Loucy (cell line): ENCODE measurements at regions not wholly inside any gene's neighbourhood (a gene's known extent, or its start where the extent isn't known, plus 50 kb on each side); places are given as distances from the start of the nearest gene placed in this dataset.

ENCODE experiments used
- H2AFZ ChIP-seq: fragments of 200-600 bp; sonication (generic); 2 replicates; pipeline ENCODE4 v1.6.0; 2016; ENCODE audit warnings: antibody characterized with exemption, mild to moderate bottlenecking, low read length, moderate library complexity
- H3F3A ChIP-seq: fragments of 200-600 bp; 2 replicates; pipeline ENCODE4 v1.6.0; 2016; ENCODE audit warnings: antibody characterized with exemption, low read depth, mild to moderate bottlenecking
- H3K27me3 ChIP-seq: fragments of 200-600 bp; sonication (generic); 2 replicates; pipeline ENCODE4 v1.6.1; 2014; ENCODE audit warnings: low read length, mild to moderate bottlenecking; ENCODE audit not compliant: insufficient read depth, poor library complexity, severe bottlenecking
- H3K36me3 ChIP-seq: fragments of 200-600 bp; sonication (generic); 2 replicates; pipeline ENCODE4 v1.6.1; 2016; ENCODE audit warnings: low read length; ENCODE audit not compliant: insufficient read depth
- H3K4me1 ChIP-seq: fragments of 200-600 bp; sonication (generic); 2 replicates; pipeline ENCODE4 v1.5.1; 2014; ENCODE audit warnings: low read length, mild to moderate bottlenecking; ENCODE audit not compliant: insufficient read depth, poor library complexity, severe bottlenecking
- H3K4me2 ChIP-seq: fragments of 200-600 bp; sonication (generic); 2 replicates; pipeline ENCODE4 v1.6.0; 2014; ENCODE audit warnings: antibody characterized with exemption, low read length, low read depth, mild to moderate bottlenecking; ENCODE audit not compliant: poor library complexity, severe bottlenecking
- H3K4me3 ChIP-seq: fragments of 200-600 bp; sonication (generic); 2 replicates; pipeline ENCODE4 v1.5.1; 2014; ENCODE audit warnings: low read length, mild to moderate bottlenecking, mixed read lengths; ENCODE audit not compliant: poor library complexity, severe bottlenecking
- H3K79me2 ChIP-seq: fragments of 200-600 bp; sonication (generic); 2 replicates; pipeline ENCODE4 v1.6.1; 2014; ENCODE audit warnings: low read length; ENCODE audit not compliant: insufficient read depth
- H3K9ac ChIP-seq: fragments of 200-600 bp; sonication (generic); 2 replicates; pipeline ENCODE4 v1.6.0; 2014; ENCODE audit warnings: mild to moderate bottlenecking, low read depth, low read length, moderate library complexity; ENCODE audit not compliant: poor library complexity, severe bottlenecking
- H3K9me2 ChIP-seq: fragments of 200-600 bp; sonication (generic); replicated peaks from 2 replicates; pipeline ENCODE4 v1.6.1; 2016; ENCODE audit warnings: low read depth, low read length, mixed read lengths
- H3K9me3 ChIP-seq: fragments of 200-600 bp; sonication (generic); 2 replicates; pipeline ENCODE4 v1.6.1; 2014; ENCODE audit warnings: mild to moderate bottlenecking, antibody characterized with exemption, low read length, low read depth; ENCODE audit not compliant: insufficient read depth
- H4K20me1 ChIP-seq: fragments of 200-600 bp; sonication (generic); 2 replicates; pipeline ENCODE4 v1.6.0; 2014; ENCODE audit warnings: antibody characterized with exemption, low read length, mild to moderate bottlenecking; ENCODE audit not compliant: insufficient read depth, poor library complexity, severe bottlenecking
- EZH2phosphoT487 ChIP-seq: fragments of 200-600 bp; IDR thresholded peaks from 2 replicates; pipeline ENCODE4 v1.6.1; 2018; ENCODE audit warnings: antibody characterized with exemption, mild to moderate bottlenecking, moderate library complexity, borderline replicate concordance
- TF ChIP-seq, protein P1 (sequence below): fragments of 200-600 bp; sonication (generic); conservative IDR thresholded peaks from 2 replicates; pipeline ENCODE4 v1.5.1; 2014; ENCODE audit warnings: mild to moderate bottlenecking, antibody characterized with exemption, low read length

DNA sequence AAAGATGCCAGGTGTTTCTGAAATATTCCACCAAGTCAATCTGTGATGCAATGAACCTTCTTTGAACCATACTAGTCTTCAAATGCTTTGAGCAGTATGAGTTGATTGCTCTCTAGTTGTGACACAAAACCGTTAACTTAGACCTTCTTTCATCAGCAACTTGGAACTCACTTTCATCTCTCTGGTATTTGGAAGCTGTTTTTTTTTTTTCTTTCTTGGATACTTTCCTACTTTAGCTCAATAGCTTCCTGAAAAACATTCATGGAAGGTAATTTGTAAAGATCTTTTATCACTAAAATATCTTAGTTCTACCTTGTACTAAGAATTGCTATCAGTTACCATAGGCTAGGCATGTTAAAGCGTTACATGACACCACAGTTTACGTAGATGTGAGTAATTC, 1071.9 kb upstream of the CHAC2 start:
- H2AFZ ChIP-seq = no peak overlapping the region
- H3F3A ChIP-seq = no peaks in the 10 kb centered on the region
- H3K9me2 ChIP-seq = no peaks in the 10 kb centered on the region
- no peaks in the 10 kb centered on the region for H3K36me3 ChIP-seq
- H3K9me3 ChIP-seq = no peaks in the 10 kb centered on the region
- TF ChIP-seq, protein P1, sequence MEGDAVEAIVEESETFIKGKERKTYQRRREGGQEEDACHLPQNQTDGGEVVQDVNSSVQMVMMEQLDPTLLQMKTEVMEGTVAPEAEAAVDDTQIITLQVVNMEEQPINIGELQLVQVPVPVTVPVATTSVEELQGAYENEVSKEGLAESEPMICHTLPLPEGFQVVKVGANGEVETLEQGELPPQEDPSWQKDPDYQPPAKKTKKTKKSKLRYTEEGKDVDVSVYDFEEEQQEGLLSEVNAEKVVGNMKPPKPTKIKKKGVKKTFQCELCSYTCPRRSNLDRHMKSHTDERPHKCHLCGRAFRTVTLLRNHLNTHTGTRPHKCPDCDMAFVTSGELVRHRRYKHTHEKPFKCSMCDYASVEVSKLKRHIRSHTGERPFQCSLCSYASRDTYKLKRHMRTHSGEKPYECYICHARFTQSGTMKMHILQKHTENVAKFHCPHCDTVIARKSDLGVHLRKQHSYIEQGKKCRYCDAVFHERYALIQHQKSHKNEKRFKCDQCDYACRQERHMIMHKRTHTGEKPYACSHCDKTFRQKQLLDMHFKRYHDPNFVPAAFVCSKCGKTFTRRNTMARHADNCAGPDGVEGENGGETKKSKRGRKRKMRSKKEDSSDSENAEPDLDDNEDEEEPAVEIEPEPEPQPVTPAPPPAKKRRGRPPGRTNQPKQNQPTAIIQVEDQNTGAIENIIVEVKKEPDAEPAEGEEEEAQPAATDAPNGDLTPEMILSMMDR = no peak
- no peak for TF ChIP-seq EZH2phosphoT487
- no peaks in the 10 kb centered on the region for H3K27me3 ChIP-seq
- H3K4me1 ChIP-seq = no peaks in the 10 kb centered on the region
- H3K4me2 ChIP-seq = no peak overlapping the region
- H3K79me2 ChIP-seq = no peaks in the 10 kb centered on the region
- no peak overlapping the region for H3K4me3 ChIP-seq
- H3K9ac ChIP-seq = no peak overlapping the region
- no peaks in the 10 kb centered on the region for H4K20me1 ChIP-seq

DNA sequence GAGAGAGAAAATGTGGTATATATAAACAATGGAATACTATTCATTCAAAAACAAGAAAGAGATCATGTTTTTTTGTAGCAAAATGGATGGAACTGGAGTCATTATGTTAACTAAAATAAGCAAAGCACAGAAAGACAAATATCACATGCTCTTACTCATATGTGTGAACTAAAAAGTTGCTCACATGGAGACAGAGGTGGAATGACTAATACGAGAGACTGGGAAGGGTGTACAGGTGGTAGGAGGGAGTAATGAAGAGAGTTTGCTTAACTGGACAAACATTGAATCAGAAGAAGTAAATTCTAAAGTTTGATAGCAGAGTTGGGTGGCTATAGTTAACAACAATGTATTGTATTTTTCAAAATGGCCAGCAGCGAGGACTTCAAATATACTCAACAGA, 1080.7 kb upstream of the CHAC2 start:
- no peaks in the 10 kb centered on the region for H3F3A ChIP-seq
- H4K20me1 ChIP-seq = no peaks in the 10 kb centered on the region
- H3K4me1 ChIP-seq = no peaks in the 10 kb centered on the region
- no peaks in the 10 kb centered on the region for H3K79me2 ChIP-seq
- no peaks in the 10 kb centered on the region for H3K9me2 ChIP-seq
- no peaks in the 10 kb centered on the region for H3K36me3 ChIP-seq
- no peak overlapping the region for H3K4me3 ChIP-seq
- H2AFZ ChIP-seq = no peak overlapping the region
- no peak overlapping the region for H3K9ac ChIP-seq
- H3K9me3 ChIP-seq = no peaks in the 10 kb centered on the region
- no peaks in the 10 kb centered on the region for H3K27me3 ChIP-seq
- TF ChIP-seq EZH2phosphoT487 = no peak
- TF ChIP-seq, protein P1 = no peak
- no peak overlapping the region for H3K4me2 ChIP-seq

DNA sequence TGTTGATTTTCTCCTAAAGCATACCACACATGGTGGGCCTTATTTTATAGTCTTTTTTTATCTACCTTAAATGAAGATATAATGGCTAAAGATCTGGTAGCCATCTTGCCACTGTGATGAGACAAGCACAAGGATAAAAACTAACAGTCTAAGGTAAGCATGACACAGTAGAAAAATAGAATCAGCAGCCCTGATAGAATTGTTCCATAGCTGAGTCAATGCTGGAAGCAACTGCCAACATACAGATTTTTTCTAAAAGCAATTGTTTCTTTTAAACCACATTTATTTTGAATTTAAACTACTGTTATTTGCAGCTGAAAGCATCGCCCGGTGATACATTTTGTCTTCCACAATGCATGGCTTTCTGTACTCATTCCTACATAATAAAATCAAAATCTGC, 1091.5 kb upstream of the CHAC2 start:
- no peak for TF ChIP-seq EZH2phosphoT487
- TF ChIP-seq, protein P1 = no peak
- Histone ChIP-seq H3K4me2 (no peak overlapping the region), H3K27me3 (no peaks in the 10 kb centered on the region), H4K20me1 (no peaks in the 10 kb centered on the region), H3K79me2 (no peaks in the 10 kb centered on the region), H3K9me2 (no peaks in the 10 kb centered on the region), H3K9me3 (no peaks in the 10 kb centered on the region), H3K9ac (no peak overlapping the region), H3K4me3 (no peak overlapping the region), H3K36me3 (no peaks in the 10 kb centered on the region), H3K4me1 (no peaks in the 10 kb centered on the region), H3F3A (no peaks in the 10 kb centered on the region), H2AFZ (no peak overlapping the region)
